Dedifferentiated amniotic fluid mesenchymal stem cell (primary cell): ENCODE measurements at regions not wholly inside any gene's neighbourhood (a gene's known extent, or its start where the extent isn't known, plus 50 kb on each side); places are given as distances from the start of the nearest gene placed in this dataset.

Experiments used
- DNase-seq: peaks from one replicate; pipeline ENCODE4 v3.0.0-alpha.2; 2016; ENCODE audit errors: extremely low spot score

DNA sequence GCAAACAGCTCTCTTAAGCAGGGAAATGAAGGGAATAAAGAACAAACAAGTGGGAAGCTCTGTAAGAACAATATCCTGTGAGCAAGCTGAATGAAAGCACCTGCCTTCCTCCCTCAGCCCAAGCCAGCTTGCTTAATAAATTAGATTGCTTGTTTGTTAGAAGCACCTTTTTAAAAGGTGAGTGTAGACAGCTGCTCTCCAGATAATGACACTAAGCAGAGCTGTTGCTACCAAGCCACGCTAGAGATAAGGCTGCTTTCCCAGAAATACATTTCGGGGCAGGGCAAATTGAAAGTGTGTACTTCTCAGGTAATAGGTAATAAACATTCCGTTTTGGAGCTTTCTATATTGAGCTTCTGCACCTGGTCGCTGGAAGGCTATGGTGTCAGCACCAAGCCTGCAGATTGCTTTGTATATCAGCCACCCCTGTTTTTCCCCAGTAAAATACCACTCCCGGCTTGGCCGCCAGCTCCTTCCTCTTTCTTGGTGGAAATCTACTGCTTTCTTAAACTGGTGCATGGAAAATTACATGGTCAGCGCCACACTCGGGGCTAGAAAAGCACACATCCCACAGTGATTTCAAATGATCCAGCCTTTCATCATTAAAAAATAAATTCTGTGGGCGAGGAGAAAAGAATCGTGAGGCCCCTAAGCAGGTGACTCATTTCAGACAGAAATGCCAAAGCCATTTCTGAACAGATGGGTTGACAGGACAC, 151.3 kb downstream of the ETS2 start:
- DNase-seq = no peak

DNA sequence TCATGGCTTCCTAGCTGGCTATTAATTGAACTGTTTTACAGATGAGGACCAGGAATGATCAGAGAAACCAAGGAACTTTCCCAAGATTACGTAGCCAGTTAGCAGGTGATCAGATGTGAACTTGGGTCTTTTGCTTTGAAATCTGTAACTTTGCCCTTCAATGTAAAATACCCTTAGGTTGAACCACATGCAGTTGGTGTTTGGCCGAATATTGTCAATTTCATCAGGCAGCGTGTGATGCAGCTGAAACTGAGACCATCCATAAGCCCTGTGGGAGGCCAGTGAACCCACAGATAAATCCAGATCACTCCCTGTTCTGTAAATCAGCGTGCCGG, 150.8 kb downstream of the ETS2 start:
- DNase-seq = no peak

DNA sequence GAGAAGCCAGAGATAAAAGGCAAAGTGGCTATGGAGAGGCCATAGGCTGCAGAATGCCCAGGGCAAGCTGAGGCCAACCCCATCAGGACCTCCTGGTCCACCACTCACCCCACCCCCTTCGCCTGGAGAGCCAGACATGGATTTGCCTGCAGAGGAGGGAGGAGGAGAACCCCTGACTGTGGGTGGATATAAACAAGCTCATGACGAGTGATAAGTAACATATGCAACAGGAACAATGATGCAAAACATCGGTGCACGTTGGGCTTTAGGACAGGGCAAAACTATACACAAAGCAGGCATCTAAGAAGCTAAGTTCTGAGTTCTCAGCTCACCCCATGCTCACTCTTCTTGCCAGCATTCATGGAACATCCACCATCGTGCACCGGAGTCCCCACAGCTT, 150.3 kb downstream of the ETS2 start:
- DNase-seq = no peak

DNA sequence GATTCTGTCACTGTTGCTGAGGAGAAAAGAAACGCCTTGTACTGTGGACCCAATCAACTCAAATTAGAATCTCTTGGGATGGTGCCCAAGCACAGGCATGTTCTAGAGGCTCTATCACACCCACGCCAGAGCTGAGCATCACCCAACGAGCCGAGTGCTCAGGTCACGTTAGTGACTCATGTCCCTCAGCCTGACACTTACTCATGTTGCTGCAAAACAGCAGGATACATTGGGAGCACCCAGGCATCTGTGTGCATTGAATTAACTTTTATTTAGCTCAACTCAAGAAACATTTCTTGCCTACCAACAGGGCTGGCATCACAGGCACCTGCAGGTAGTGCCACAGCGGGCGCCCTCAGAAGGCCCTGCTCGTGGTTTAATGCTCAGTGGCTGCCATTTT, 149.8 kb downstream of the ETS2 start:
- no peak for DNase-seq

DNA sequence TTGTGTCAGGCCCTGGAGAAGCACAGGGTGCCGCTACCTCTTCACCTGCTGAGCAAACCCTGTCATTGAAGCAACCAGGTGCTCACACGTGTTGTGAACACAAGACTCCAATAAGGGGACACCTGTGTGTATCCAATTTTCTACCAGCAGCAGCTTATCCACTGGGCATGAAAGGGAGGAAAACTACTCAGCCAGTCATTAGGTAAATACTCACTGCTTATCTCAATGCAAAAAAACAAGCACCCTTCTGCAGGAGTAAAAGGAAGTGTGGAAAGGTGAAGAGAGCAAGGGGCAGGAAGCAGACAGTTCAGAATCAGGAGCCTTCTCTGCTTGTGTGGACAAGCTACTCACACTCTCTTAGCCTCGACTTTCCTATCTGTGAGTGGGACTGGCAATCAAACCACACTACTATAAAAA, 148.9 kb downstream of the ETS2 start:
- no peak for DNase-seq

DNA sequence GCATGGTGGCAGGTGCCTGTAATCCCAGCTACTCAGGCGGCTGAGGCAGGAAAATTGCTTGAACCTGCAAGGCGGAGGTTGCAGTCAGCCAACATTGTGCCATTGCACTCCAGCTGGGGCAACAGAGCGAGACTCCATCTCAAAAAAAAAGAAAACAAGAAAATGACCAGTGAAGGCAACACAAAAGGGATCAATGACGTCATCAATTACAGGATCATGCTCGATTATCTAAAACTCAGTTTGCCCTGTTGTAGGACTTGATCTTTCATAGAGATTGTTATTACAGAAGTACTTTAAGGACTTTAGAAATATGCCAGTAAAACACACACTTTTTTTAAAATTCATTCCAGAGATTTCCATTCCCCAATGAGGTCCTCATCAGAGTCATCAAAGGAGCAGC, 147.8 kb downstream of the ETS2 start:
- no peak for DNase-seq

DNA sequence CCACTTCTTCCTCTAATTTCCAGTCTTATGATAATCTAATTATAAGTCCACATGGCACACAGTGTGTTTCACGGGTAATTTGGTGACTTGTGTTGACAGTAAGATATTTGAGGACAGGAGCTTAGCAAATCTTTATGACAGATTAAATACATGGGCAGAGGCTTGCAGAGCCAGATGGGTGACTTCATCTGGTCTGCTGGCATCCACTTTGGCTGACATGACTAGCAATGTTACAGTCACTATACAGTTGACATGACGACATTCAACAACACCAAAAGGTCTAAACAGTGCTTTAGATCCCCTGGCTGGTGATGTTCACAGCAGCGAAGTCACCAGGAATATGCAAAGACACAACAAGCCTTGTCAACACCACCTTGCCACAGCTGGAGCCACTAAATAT, 147.2 kb downstream of the ETS2 start:
- no peak for DNase-seq

DNA sequence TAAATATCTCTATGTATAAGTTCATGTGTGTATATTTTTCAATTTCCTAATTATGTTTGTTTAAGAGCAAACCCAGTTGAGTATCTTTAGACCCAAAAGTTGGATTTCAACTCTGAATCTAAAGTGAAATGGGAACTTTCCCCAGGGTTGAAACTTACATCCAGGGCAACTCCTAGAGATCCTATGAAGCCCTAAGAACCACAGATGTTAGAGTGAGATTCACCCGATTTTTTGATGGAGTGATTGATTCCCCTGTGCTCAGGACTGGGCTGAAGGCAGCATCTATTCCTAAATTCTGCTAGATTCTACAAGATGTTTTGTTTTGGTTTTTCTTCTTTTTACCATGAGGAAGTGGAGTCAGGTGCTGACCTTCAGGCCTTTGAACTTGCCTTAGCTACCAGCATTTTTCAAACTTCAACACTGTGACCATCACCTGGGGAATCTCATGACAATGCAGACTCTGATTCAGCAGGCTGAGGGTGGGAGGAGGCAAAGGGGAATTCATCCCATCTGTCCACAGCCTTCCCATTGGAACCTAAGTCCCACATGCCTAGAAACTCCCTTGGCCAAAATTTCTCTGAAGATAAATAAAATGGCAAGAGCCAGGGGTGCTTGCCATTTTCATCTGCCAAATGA, 145.5 kb downstream of the ETS2 start:
- DNase-seq = no peak

DNA sequence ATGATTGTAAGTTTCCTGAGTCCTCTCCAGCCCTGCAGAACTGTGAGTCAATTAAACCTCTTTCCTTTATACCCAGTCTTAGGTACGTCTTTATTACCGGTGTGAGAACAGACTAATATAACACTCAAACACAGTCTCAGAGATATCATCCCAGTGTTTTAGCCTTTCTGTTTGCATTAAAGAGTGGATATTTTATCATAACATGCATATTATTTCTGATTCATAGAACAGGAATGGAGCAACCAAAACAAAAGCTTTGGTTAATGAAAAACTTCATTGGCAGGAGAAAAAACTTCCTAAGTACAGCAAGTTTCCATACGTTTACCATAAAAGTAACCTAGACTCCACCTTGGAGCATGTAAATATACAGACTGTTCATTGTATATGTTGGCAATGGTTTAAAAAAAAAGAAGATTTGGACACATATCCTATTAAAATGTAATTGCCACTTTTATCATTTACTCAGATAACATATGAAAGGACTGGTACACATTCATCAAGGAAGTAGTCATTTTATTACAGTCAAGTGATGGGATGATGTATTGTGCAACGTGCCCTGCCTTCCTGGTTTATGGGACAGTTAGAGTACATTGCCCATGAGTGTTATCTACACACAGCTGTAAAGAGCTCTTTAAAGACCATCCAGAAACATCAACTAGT, 144.8 kb downstream of the ETS2 start:
- no peak for DNase-seq

DNA sequence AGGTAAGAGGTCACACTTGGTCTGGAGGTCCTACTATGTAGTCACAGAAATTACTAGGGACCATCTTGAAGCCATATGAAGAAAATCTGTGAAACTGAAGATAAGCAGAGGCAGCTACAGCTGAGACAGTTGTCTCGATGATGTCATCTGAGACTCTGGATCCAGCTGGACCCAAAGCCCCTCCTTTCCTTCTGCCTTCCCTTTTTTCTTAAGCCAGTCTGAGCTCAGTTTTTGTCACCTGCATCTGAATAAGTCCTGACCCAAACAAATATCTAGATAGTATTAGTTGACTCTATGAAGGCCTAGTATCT, 143.3 kb downstream of the ETS2 start:
- DNase-seq = no peak

DNA sequence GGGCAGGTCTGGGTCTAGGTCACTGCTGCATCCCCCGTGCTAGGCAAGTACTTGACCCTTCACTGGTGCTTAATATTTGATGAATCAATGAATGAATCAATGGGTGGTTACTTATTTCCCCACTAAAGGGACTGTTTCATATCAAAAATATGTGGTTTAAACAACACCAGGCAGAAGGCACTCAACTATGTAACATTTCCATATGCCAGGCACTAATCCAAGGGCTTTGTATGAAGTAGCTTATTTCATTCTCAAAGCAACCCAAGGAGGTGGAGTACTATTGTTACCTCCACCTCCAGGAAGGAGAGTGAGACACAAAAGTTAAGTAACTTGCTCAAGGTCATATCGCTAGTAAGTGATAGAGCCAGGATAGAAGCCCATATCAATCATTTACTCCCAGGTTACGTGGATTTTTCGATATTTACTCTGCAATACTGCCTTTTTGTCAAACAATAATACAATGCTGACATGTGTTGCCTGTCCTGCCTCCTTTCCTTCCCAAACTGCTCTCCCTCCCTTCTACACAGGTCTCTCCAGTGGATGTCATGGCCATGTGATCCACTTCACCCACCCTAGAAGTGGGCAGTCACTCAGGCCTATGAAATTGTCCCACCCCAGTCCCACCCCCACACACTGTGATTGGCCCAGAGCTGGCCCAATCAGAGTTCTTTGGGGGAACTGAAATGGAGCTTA, 142.8 kb downstream of the ETS2 start:
- DNase-seq = peak; percentile 32

DNA sequence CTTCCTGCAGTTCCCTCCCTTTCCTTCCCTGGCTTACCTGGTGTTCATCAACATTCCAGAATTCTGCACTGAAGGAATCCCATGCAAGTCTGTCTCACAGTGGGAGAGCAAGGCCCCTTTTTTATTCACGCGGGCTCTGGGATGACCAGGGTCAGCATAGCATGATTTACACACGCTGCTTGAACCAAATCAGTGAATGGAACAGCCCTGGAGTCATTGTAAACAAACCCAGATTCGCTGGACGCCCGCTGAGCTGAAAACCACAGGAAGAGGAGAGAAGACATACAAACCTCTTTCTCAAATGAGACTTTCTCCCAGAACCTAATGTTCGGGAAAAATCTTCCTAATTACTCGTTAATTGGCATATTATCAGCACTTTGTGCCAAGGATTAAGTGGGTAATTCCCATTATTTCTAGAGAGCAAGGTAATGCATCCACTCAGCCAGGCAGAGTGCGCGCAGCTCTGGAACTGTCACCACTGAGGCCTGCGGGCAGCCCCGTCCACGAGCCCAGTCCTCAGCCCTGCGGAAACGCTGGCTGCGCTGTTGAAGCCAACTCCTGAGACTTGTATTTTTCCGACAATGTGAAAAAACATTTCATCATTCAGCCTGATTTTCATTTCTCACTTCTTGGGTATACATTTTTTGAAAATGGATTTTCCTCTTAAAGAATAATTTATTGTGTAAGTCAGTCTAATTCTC, 140.0 kb downstream of the ETS2 start:
- DNase-seq = no peak

DNA sequence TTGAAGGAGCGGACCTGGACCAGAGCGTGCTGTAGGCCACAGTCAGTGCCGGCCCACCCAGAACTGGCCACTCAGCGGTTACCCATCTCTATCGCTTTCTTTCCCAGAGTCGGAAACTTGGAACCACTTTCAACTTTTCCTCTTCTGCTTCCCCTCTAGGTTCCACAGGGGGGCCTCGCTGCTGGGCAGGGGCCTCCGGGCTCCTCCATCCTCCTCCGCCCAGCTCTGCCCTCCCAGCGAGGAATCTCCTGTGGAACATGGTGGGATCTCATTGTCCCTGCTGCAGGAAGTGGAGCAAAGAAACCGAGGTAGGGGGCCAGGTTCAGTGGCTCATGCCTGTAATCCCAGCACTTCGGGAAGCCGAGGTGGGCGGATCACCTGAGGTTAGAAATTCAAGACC, 139.2 kb downstream of the ETS2 start:
- DNase-seq = no peak

DNA sequence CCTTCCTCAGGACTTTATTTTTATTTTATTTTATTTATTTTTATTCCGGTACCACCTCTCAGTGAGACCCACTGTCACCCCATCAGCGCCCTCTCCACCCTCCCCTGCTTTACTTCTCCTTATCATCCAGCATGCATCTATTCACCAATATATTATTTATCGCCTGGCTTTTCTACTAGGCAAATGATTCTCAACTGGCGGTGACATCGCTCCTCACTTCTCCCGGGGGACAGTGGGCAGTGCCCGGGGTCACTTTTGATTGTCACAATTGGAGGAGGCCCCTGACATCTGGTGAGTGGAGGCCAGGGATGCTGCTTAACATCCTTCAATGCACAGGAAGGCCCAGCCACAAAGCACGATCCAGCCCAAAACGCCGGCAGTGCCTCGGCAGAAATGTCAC, 138.7 kb downstream of the ETS2 start:
- no peak for DNase-seq

DNA sequence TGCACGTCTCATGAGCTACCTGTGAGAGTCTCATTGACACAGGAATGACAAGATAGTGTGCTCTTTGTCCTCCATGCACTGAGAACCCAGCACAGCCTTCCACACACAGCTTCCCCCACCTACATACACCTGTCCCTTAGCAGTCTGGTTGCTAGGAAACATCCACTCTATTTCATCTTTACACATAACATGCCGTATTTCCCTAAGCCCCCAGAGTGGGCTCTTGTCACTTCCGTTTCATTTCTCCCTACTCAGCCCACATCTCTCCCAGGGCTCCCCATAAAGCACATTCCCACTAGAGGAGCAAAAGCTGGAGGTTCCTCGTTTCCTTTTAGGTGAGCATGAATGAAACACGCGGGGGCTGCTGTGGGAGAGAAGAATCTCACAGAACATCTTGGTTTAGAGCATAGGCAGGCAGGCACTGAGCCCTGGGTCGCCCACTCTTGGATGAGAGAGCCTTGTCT, 137.1 kb downstream of the ETS2 start:
- DNase-seq = no peak

DNA sequence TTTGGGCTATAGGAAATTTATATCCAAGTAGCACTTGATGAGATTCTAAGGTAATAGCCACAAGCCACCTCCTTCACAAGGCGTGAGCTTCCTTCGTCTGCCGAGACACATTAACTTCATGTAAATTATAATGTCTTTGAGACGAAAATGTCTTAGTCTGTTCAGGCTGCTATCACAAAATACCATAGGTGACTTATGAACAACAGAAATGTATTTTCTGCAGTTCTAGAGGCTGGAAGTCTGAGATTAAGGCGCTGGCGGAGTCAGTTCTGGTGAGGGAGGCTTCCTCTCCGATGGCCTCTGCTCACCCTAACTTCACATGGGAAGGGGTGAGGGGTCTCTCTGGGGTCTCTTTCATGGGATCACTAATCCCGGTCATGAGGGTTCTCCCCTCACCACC, 133.0 kb downstream of the ETS2 start:
- DNase-seq = no peak

DNA sequence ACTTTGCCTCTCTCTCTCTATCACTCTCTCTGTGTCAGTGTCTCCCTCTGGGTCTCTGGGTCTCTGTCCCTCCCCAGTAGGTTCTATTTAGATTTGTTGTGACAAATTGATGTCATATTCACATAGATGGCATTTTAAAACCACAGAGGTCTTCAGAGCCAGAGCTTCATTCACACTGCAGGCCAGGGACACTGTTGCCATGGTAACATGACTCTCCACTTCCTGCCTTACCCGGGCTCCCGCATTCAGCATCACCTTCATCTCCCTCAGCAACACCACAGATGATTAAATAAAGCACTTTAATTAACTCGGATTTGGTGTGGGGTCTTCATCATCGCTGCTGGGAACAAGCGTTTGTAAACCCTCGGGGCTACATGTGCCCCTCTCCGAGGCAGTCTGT, 132.6 kb downstream of the ETS2 start:
- no peak for DNase-seq

DNA sequence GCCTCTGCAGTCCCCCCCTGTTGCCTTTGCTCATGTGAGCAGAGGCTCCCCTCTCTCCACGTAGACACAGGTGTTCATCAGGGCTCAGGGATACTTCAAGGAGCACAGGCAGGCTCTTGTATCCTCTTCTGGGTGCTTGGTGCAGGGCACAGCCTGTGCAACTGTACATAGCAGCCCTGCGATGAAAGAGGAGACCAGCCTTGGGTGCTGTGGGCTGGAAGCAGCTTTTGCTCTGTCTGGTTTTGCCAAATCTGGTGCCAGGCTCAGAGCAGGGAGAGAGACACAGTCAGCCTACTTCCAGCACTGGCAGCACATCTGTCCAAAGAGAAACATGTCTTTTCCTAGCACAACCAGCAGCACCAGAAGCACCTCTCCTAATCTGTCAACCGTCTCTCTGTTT, 132.1 kb downstream of the ETS2 start:
- DNase-seq = no peak

DNA sequence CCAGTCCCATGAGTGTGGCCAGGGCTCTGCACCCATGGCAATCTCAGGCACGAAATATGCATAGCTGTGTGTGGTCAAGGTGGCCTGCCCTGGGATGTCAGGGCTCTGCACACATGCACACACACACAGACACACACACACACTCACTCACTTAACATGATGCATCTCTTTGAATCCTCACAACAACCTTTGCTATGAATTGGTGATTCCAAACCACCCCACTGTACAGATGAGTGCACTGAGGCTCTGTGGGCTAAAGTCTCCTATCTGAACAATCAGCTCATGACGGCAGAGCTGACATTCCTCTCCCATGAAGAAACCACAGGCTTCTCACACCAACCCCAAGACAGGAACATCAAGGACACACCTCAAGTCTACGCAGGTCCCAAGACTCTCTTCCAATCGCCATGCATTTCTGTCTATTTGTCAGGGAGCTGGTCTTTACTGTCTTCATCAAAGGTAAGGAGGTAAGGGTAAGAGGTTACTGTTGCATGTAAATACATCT, 131.6 kb downstream of the ETS2 start:
- DNase-seq = no peak

DNA sequence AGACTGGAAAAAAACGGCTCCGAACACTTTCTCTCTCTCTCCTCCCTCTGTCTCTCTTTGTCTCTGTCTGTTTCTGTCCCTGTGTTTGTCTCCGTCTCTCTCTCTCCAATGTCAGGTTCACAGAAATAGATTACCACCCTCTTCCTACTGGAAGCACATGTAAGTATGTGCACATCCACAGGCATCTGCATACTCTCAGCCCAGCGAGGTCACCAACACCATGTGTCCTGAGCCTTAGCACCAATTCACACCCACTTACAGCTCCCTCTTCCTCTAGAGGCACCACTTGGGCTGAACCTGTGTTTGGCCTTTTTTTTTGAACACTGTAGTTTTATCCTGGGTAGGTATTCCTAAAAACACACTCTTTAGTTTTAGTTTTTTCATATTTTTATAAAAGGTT, 130.5 kb downstream of the ETS2 start:
- no peak for DNase-seq

DNA sequence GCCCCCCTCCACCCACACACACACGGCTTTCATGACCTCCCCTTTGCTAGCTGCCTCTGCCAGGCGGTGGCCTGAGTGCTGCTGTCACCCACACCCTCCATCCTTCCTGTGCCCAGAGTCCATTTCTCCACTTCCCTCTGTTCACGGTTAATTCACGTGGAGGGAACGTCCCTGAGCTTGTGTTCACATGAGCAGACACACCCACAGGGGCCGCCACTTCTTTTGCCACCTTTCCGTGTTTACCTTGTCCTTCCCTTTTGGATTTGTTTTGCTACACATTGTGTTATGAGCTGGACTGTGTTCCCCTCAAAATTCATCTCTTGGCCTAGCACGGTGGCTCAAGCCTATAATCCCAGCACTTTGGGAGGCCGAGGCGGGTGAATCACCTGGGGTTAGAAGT, 128.0 kb downstream of the ETS2 start:
- DNase-seq = no peak

DNA sequence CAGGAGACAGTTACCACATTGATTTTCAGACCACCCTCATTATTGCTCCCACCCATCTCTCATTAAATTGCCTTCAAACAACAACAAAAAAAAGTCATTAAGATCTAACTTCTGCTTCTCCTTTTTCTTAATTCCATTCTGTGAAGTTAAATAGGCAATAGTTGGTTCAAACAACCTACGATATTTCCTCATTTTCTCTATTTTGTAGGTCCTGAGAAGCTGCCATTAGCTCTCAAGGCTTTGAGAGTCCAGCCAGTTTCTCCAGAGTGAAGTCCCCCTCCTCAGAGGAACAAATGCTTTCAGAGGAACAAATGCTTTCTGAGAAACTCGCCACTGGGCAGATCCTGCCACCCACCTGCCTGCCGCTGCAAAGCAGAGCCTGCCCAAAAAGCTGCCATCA, 125.6 kb downstream of the ETS2 start:
- DNase-seq = no peak
